HG02798 (cell line): ENCODE measurements at regions not wholly inside any gene's neighbourhood (a gene's known extent, or its start where the extent isn't known, plus 50 kb on each side); places are given as distances from the start of the nearest gene placed in this dataset.
A peak's percentile ranks its signal among the peaks of the same experiment; 100 is the strongest.

Experiments
- ATAC-seq: cut with Tn5 transposase; IDR thresholded peaks from one replicate; pipeline ENCODE4 v1.9.1; 2021; ENCODE audit warnings: mild to moderate bottlenecking; ENCODE audit not compliant: unreplicated experiment, poor library complexity

GRCh38 chr2:198930170-198930569 lies 527.6 kb downstream of the SATB2 start:
- ATAC-seq: no peak

GRCh38 chr2:198928026-198928425 lies 529.7 kb downstream of the SATB2 start:
- ATAC-seq: no peak

GRCh38 chr2:198917926-198918720 lies 539.6 kb downstream of the SATB2 start:
- ATAC-seq: no peak

GRCh38 chr2:198917275-198917674 lies 540.5 kb downstream of the SATB2 start:
- ATAC-seq: no peak

- ATAC-seq: no peak
These were observed 541.1 kb downstream of the SATB2 start for GRCh38 chr2:198916548-198917080.

GRCh38 chr2:198913394-198914152 lies 544.2 kb downstream of the SATB2 start:
- ATAC-seq: peak; percentile 98

GRCh38 chr2:198909525-198910267 lies 548.0 kb downstream of the SATB2 start:
- ATAC-seq: no peak

GRCh38 chr2:198905881-198906612 lies 551.7 kb downstream of the SATB2 start:
- peak; percentile 75 for ATAC-seq

GRCh38 chr2:198901894-198902293 lies 555.8 kb downstream of the SATB2 start:
- ATAC-seq: no peak

- no peak for ATAC-seq
These were observed 557.6 kb downstream of the SATB2 start for GRCh38 chr2:198900141-198900540.

- peak; percentile 89 for ATAC-seq
These were observed 567.2 kb downstream of the SATB2 start for GRCh38 chr2:198890490-198890889.

- no peak for ATAC-seq
These were observed 574.1 kb downstream of the SATB2 start for GRCh38 chr2:198883604-198884003.

- no peak for ATAC-seq
These were observed 576.8 kb downstream of the SATB2 start for GRCh38 chr2:198880986-198881385.

- ATAC-seq: no peak
These were observed 577.3 kb downstream of the SATB2 start for GRCh38 chr2:198880421-198880820.

- ATAC-seq: peak; percentile 91
These were observed 583.3 kb downstream of the SATB2 start for GRCh38 chr2:198874472-198874858.

- ATAC-seq: peak; percentile 23
These were observed 584.0 kb downstream of the SATB2 start for GRCh38 chr2:198873503-198874471.

GRCh38 chr2:198863655-198864054 lies 594.1 kb downstream of the SATB2 start:
- ATAC-seq: no peak

GRCh38 chr2:198861080-198861479 lies 596.7 kb downstream of the SATB2 start:
- ATAC-seq: no peak

- ATAC-seq: no peak
These were observed 600.5 kb downstream of the SATB2 start for GRCh38 chr2:198857246-198857645.
